ENCODE measurements at regions not wholly inside any gene's neighbourhood (a gene's known extent, or its start where the extent isn't known, plus 50 kb on each side); places are given as distances from the start of the nearest gene placed in this dataset.

GRCh38 chr9:23532282-23532681 lies 293.8 kb downstream of the ELAVL2 start:
- TF ChIP-seq CTCF (IDR thresholded peaks at IDR 0.05; ENCODE audit: insufficient read depth, low read length) = no peak
- no peak overlapping the region for H3K4me3 ChIP-seq (ENCODE audit: low read depth, low read length)
- no peak for DNase-seq (ENCODE audit: low read depth)

- DNase-seq (ENCODE audit: low read depth) = no peak
- H3K4me3 ChIP-seq (ENCODE audit: low read depth, low read length) = no peak overlapping the region
- TF ChIP-seq CTCF (IDR thresholded peaks at IDR 0.05; ENCODE audit: insufficient read depth, low read length) = no peak
These were observed 288.6 kb downstream of the ELAVL2 start for GRCh38 chr9:23537192-23538066.

GRCh38 chr9:23538067-23538402 lies 288.0 kb downstream of the ELAVL2 start:
- no peak overlapping the region for H3K4me3 ChIP-seq (ENCODE audit: low read depth, low read length)
- no peak for DNase-seq (ENCODE audit: low read depth)
- no peak for TF ChIP-seq CTCF (IDR thresholded peaks at IDR 0.05; ENCODE audit: insufficient read depth, low read length)

GRCh38 chr9:23538461-23539003 lies 287.5 kb downstream of the ELAVL2 start:
- TF ChIP-seq CTCF (IDR thresholded peaks at IDR 0.05; ENCODE audit: insufficient read depth, low read length) = no peak
- H3K4me3 ChIP-seq (ENCODE audit: low read depth, low read length) = no peak overlapping the region
- no peak for DNase-seq (ENCODE audit: low read depth)

GRCh38 chr9:23539311-23539710 lies 286.7 kb downstream of the ELAVL2 start:
- DNase-seq (ENCODE audit: low read depth) = no peak
- H3K4me3 ChIP-seq (ENCODE audit: low read depth, low read length) = no peak overlapping the region
- no peak for TF ChIP-seq CTCF (IDR thresholded peaks at IDR 0.05; ENCODE audit: insufficient read depth, low read length)

GRCh38 chr9:23541976-23542375 lies 284.1 kb downstream of the ELAVL2 start:
- DNase-seq (ENCODE audit: low read depth) = no peak
- H3K4me3 ChIP-seq (ENCODE audit: low read depth, low read length) = no peak overlapping the region
- TF ChIP-seq CTCF (IDR thresholded peaks at IDR 0.05; ENCODE audit: insufficient read depth, low read length) = no peak

All from fibroblast of the aortic adventitia (primary cell).